Prostate gland (tissue), 2 donors: ENCODE measurements at regions not wholly inside any gene's neighbourhood (a gene's known extent, or its start where the extent isn't known, plus 50 kb on each side); places are given as distances from the start of the nearest gene placed in this dataset.
"Not testable (repeated sequence)": the region's sequence is repeated elsewhere in the genome, so short reads cannot be mapped to it uniquely, and the experiment has no call there.

Experiments used
- DNase-seq: peaks from one replicate; pipeline ENCODE4 v3.0.0-alpha.2; 2019; ENCODE audit warnings: low spot score
- H3K27ac ChIP-seq, 2 donors: fragments of 200-600 bp; sonication (generic); 2 replicates each; pipeline ENCODE4 v1.5.1; 2017 to 2019
- H3K27me3 ChIP-seq: fragments of 200-600 bp; sonication (generic); replicated peaks from 2 replicates; pipeline ENCODE4 v1.5.1; 2019; ENCODE audit not compliant: insufficient read depth
- H3K36me3 ChIP-seq, 2 donors: fragments of 200-600 bp; sonication (generic); 1 replicate in 1 of 2; 2 replicates in 1 of 2; pipeline versions ENCODE4 v1.5.1 to v1.8.1; 2017 to 2019
- H3K4me1 ChIP-seq: fragments of 200-600 bp; sonication (generic); replicated peaks from 2 replicates; pipeline ENCODE4 v1.5.1; 2019
- H3K4me3 ChIP-seq, 2 donors: fragments of 200-600 bp; sonication (generic); 2 replicates each; pipeline ENCODE4 v1.5.1; 2017 to 2019
- H3K9me3 ChIP-seq: fragments of 200-600 bp; sonication (generic); 2 replicates; pipeline ENCODE4 v1.5.1; 2017
- POLR2A ChIP-seq: fragments of 450-650 bp; IDR thresholded peaks from one replicate; pipeline ENCODE4 v1.6.1; 2016; ENCODE audit warnings: antibody characterized with exemption, mild to moderate bottlenecking
- POLR2AphosphoS5 ChIP-seq: sonication (generic); formaldehyde crosslinking; IDR thresholded peaks from one replicate; pipeline ENCODE4 v1.6.1; 2017; ENCODE audit warnings: antibody characterized with exemption
- WGBS: methylation state at CpG from one replicate; pipeline ENCODE4 v1.1.5; 2018; 5-methylcytosine and 5-hydroxymethylcytosine counted together
- intact Hi-C: fragments of 100-400 bp; cut with DNase I; formaldehyde crosslinking; loops from one replicate; pipeline ENCODE4 v1.14.2; 2022
- TF ChIP-seq, protein P1 (sequence below), 4 experiments: fragments of 200-600 bp in 2 of 4; fragments of 450-650 bp in 2 of 4; sonication (generic) in 2 of 4; IDR thresholded peaks; 1 replicate in 3 of 4; 2 replicates in 1 of 4; pipeline ENCODE4 v1.5.1; 2016 to 2019; ENCODE audit warnings: antibody characterized with exemption in 4 of 4, mild to moderate bottlenecking in 2 of 4, moderate library complexity in 2 of 4

DNA sequence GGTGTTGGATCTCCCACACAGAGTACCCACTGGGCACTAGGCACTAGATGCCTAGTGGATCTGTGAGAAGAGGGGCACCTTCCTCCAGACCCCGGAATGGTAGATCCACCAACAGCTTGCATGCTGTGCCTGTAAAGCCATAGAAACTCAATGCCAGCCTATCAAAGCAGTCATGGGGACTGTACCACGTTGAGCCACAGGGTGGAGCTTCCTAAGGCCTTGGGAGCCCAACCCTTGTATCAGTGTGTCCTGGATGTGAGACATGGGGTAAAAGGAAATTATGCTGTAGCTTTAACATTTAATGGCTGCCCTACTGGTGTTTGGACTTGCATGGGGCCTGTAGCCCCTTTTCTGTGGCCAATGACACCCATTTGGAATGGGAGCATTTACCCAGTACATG lies 1024.9 kb downstream of the TMEM121 start:
- Histone ChIP-seq H3K9me3 (no peaks in the 10 kb centered on the region), H3K36me3 (no peaks in the 10 kb centered on the region), H3K27me3 (no peaks in the 10 kb centered on the region), H3K4me1 (no peaks in the 10 kb centered on the region), H3K27ac (no peak overlapping the region), H3K4me3 (no peak overlapping the region)
- no peak for TF ChIP-seq POLR2AphosphoS5
- TF ChIP-seq POLR2A = no peak
- TF ChIP-seq, protein P1, sequence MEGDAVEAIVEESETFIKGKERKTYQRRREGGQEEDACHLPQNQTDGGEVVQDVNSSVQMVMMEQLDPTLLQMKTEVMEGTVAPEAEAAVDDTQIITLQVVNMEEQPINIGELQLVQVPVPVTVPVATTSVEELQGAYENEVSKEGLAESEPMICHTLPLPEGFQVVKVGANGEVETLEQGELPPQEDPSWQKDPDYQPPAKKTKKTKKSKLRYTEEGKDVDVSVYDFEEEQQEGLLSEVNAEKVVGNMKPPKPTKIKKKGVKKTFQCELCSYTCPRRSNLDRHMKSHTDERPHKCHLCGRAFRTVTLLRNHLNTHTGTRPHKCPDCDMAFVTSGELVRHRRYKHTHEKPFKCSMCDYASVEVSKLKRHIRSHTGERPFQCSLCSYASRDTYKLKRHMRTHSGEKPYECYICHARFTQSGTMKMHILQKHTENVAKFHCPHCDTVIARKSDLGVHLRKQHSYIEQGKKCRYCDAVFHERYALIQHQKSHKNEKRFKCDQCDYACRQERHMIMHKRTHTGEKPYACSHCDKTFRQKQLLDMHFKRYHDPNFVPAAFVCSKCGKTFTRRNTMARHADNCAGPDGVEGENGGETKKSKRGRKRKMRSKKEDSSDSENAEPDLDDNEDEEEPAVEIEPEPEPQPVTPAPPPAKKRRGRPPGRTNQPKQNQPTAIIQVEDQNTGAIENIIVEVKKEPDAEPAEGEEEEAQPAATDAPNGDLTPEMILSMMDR (IDR thresholded peaks at IDR 0.05) = no peak
- 31% methylated on average over 2 of the region's 2 CpGs for WGBS
- DNase-seq = no peak
- intact Hi-C loops = no loop called here

DNA sequence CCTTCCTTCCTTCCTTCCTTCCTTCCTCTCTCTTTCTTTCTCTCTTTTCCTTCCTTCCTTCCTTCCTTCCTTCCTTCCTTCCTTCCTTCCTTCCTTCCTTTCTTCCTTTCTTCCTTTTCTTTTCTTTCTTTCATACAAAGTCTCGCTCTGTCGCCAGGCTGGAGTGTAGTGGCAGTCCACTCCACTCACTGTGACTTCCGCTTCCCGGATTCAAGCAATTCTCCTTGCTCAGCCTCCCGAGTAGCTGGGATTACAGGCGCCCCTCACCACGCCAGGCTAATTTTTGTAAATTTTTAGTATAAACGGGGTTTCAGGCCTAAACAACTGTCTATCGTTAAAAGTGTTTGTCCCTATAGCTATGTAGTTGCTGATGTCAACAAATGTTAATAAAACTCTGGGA lies 1029.8 kb downstream of the TMEM121 start:
- DNase-seq, H3K9me3 ChIP-seq: not testable (repeated sequence)
- WGBS = 77% methylated on average over 9 of the region's 9 CpGs

DNA sequence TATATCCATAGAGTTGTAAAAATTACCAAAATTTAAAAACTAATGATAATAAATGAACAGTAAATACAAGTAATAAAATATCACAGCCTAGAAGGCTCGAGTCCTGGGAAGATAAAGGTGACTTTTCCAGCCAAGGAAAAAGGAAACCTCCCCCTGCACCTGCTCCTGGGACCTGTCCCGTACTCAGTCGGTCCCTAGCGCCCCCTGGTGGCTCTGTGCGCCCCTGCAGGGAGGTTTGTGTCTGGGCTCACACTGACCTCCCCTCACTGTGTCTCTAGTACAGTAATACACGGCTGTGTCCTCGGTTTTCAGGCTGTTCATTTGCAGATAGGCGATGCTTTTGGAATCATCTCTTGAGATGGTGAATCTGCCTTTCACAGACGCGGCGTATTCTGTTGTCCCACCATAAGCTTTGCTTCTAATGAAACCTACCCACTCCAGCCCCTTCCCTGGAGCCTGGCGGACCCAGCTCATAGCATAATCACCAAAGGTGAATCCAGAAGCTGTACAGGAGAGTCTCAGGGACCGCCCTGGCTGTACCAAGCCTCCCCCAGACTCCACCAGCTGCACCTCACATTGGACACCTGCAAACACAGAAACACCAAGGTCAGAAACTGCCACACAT lies 1030.4 kb downstream of the TMEM121 start:
- no peaks in the 10 kb centered on the region for H3K36me3 ChIP-seq
- H3K27ac ChIP-seq = no peak overlapping the region
- no peak overlapping the region for H3K4me3 ChIP-seq
- no peaks in the 10 kb centered on the region for H3K9me3 ChIP-seq
- 37% methylated on average over 13 of the region's 13 CpGs for WGBS
- H3K4me1 ChIP-seq = no peaks in the 10 kb centered on the region
- intact Hi-C loops = no loop called here
- peak; percentile 35 for DNase-seq
- TF ChIP-seq POLR2A = no peak
- TF ChIP-seq POLR2AphosphoS5 = no peak
- TF ChIP-seq, protein P1 (IDR thresholded peaks at IDR 0.05) = peak in 3 of 4 experiments; percentile 25 to 55 (median 50)
- H3K27me3 ChIP-seq = no peaks in the 10 kb centered on the region

More for the DNA sequence above, 1029.8 kb downstream of the TMEM121 start:
- H3K36me3 ChIP-seq, intact Hi-C loops, H3K27me3 ChIP-seq, H3K27ac ChIP-seq, H3K4me1 ChIP-seq, H3K4me3 ChIP-seq: not testable (repeated sequence)

DNA sequence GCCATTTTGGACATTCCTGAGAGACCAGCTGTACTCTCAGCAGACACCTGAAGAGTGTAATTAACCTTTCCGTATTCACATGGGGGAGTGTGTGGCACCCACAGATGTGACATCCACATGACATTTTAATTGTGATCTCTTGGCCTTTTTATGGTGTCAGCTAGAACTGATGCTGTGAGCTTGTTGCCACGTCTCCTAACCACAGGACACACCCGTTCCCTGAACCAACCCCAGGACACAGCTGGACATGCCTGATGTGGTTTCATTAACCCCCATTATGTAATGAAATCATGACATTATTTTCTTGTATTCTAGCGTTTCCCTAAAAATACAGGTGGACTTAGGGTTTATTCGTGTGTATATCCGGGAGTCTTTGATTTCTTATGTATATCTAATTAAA lies 1036.1 kb downstream of the TMEM121 start:
- intact Hi-C loops = no loop called here
- Histone ChIP-seq H3K4me3 (no peak overlapping the region), H3K4me1 (no peaks in the 10 kb centered on the region), H3K36me3 (no peaks in the 10 kb centered on the region), H3K9me3 (no peaks in the 10 kb centered on the region), H3K27ac (no peak overlapping the region), H3K27me3 (no peaks in the 10 kb centered on the region)
- TF ChIP-seq POLR2AphosphoS5 = no peak
- no peak for TF ChIP-seq POLR2A
- TF ChIP-seq, protein P1 (IDR thresholded peaks at IDR 0.05) = no peak
- no peak for DNase-seq
- WGBS = 39% methylated on average over 6 of the region's 6 CpGs

DNA sequence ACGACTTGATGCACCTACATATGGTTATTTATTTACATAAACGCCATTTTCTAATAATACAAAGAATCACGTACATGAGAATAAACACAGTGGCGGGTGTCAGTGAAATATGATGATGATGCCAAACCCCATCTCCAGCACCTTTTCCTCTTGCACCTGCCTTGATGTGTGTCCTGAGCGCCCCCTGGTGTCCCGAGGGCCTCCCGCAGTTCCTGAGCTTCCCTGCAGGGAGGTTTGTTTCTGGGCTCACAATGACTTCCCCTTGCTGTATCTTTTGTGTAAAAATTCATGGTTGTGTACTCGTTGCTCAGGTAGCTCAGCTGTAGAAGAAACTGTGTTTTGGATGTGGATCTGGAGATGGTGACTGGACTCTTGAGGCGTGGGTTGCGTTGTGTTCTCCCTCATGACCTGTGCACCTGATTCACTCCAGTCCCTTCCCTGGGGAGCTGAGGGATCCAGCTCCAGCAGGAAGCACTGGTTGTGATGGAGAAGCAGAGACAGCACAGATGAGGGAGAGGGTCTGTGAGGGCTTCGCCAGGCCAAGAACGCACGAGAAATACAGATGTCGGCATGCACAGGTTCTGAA lies 1037.8 kb downstream of the TMEM121 start:
- Histone ChIP-seq H3K9me3 (no peaks in the 10 kb centered on the region), H3K4me3 (no peak overlapping the region), H3K27me3 (no peaks in the 10 kb centered on the region), H3K36me3 (no peaks in the 10 kb centered on the region), H3K27ac (no peak overlapping the region), H3K4me1 (no peaks in the 10 kb centered on the region)
- WGBS = 47% methylated on average over 14 of the region's 14 CpGs
- intact Hi-C loops = no loop called here
- no peak for DNase-seq
- TF ChIP-seq POLR2AphosphoS5 (no peak), POLR2A (no peak)
- TF ChIP-seq, protein P1 (IDR thresholded peaks at IDR 0.05) = no peak
